ENCODE measurements at regions not wholly inside any gene's neighbourhood (a gene's known extent, or its start where the extent isn't known, plus 50 kb on each side); places are given as distances from the start of the nearest gene placed in this dataset.

DNA sequence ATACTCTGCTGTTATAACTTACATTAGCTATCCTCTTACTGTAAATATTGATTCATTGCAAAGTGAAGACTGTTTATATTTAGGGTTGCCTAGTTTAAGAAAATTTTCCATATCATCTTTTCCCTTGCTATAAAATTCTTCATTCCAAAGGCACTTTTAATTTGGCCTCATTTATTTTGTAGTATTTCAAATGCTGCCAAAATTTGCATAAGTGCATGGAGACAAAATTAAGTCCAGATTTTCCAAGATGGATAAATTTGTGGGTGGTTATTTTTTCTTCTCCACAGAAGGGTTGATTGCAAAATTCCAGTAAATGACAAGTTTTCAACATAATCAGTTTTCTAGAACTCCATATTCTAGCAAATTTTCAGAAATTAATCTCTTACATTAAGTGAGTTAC lies 141.5 kb upstream of the MTAP start:
- no peak for DNase-seq
- no peaks in the 10 kb centered on the region for H3K36me3 ChIP-seq
- no peaks in the 10 kb centered on the region for H3K27me3 ChIP-seq
- peaks cover 0 to 6% (median 0%) of the 10 kb centered on the region in 4 donors for H3K4me1 ChIP-seq
- TF ChIP-seq CTCF (IDR thresholded peaks at IDR 0.05): no peak
- intact Hi-C loops (cut with DNase I; ENCODE audit: low total_unique reads): no loop called here
- no peak overlapping the region for H3K4me3 ChIP-seq
- H3K27ac ChIP-seq: no peak overlapping the region
- H3K9me3 ChIP-seq: no peaks in the 10 kb centered on the region

DNA sequence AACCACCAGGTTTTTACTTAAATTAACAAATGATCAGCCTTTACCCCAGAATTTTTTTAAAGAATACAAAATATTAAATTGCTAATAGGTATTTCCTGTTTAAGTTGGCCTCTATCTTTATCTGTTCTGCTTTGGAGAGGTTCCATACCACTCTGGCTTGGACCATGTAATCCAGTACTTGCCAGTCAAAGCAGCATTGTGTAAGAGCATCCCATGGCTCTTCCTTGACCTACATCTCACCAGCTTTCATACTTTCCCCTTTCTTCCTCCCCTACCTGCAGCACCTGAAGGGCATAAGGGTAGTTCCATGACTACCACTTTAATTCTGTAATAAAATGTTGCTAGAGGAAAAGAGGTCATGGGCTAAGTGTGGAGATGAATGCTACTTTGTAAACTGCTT lies 140.8 kb upstream of the MTAP start:
- intact Hi-C loops (cut with DNase I; ENCODE audit: low total_unique reads): no loop called here
- Histone ChIP-seq H3K27me3 (no peaks in the 10 kb centered on the region), H3K4me3 (no peak overlapping the region), H3K36me3 (no peaks in the 10 kb centered on the region), H3K4me1 (peaks cover 0 to 6% (median 0%) of the 10 kb centered on the region in 4 donors), H3K27ac (no peak overlapping the region), H3K9me3 (no peaks in the 10 kb centered on the region)
- no peak for TF ChIP-seq CTCF (IDR thresholded peaks at IDR 0.05)
- DNase-seq: no peak

DNA sequence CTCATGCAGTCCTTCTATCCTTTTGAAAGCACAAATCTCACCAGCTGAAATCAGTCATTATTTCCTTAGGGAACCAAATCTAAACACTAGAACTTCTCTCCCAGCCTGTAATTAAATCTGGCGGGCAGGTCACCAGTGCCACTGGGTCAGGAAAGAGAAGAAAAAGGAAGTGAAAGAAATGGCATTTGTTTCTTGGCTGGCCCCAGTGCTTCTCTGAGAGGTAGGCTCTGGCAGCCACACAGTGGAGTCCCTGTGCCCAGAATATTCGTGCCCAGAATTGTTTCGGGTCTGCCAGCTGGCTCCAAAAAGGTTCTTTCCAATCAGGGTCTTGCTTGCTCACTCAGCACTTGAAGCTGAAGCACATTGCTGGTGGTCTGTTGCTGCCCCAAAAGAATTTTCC lies 133.9 kb upstream of the MTAP start:
- Histone ChIP-seq H3K4me3 (no peak overlapping the region), H3K36me3 (no peaks in the 10 kb centered on the region), H3K27me3 (no peaks in the 10 kb centered on the region), H3K9me3 (no peaks in the 10 kb centered on the region), H3K27ac (no peak overlapping the region), H3K4me1 (no peaks in the 10 kb centered on the region)
- DNase-seq: no peak
- intact Hi-C loops (cut with DNase I; ENCODE audit: low total_unique reads): no loop called here
- no peak for TF ChIP-seq CTCF (IDR thresholded peaks at IDR 0.05)

DNA sequence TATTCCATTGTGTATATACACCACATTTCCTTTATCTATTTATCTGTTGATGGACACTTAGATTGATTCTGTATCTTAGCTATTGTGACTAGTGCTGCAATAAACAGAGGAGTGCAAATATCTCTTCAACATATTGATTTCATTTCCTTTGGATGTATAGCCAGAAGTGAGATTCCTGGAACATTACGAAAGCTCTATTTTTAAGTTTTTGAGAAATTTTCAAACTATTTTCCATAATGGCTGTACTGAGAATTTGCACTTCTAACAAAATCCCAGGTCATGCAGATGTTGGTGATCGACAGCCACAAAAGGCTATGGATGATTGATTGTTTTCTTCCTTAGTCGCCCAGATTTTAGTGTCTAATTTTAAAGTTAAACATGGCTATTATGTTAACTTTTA lies 132.7 kb upstream of the MTAP start:
- no peak for TF ChIP-seq CTCF (IDR thresholded peaks at IDR 0.05)
- Histone ChIP-seq H3K27ac (no peak overlapping the region), H3K9me3 (no peaks in the 10 kb centered on the region), H3K36me3 (no peaks in the 10 kb centered on the region), H3K27me3 (no peaks in the 10 kb centered on the region), H3K4me3 (no peak overlapping the region), H3K4me1 (no peaks in the 10 kb centered on the region)
- intact Hi-C loops (cut with DNase I; ENCODE audit: low total_unique reads): no loop called here
- no peak for DNase-seq

DNA sequence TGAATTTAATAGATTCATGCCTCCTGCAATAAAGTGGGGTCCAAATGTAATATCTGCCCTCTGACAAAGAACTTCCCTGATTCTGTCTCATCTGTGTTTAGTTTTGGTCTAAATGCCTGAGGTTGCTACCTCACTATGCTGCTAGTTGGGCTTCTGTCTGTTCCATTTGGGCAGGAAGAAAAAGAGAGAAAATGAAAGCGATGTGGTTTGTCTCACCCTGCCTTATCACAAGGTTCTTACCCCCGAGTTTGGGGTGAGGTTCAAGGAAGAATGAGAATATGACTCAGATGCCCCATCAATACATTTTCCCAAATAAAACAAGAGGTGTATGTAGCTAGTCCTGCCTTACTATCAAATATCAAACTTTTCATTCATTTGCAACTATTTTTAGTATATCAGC lies 132.1 kb upstream of the MTAP start:
- Histone ChIP-seq H3K4me3 (no peak overlapping the region), H3K27ac (no peak overlapping the region), H3K4me1 (no peaks in the 10 kb centered on the region), H3K27me3 (no peaks in the 10 kb centered on the region), H3K9me3 (no peaks in the 10 kb centered on the region), H3K36me3 (no peaks in the 10 kb centered on the region)
- intact Hi-C loops (cut with DNase I; ENCODE audit: low total_unique reads): no loop called here
- no peak for TF ChIP-seq CTCF (IDR thresholded peaks at IDR 0.05)
- DNase-seq: no peak

DNA sequence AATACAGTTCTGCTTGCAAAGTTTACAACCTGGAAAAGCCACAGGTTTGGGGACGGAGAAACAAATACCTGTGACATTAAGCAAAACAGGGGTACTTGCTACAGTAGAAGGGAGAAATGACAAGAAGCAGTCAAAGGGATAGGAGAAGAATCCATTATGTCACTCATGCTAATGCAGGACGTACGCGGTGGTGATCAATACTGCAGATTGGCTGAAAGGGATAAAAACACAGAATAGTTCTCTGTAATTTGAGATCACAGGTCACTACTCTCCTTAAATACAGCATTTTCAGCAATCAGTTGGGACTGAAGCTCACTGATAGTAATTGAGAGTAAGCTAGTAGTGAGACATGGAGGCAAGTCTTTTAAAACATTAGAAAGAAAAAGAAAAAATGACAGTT lies 130.3 kb upstream of the MTAP start:
- Histone ChIP-seq H3K9me3 (no peaks in the 10 kb centered on the region), H3K4me1 (no peaks in the 10 kb centered on the region), H3K27ac (no peak overlapping the region), H3K27me3 (no peaks in the 10 kb centered on the region), H3K4me3 (no peak overlapping the region), H3K36me3 (no peaks in the 10 kb centered on the region)
- intact Hi-C loops (cut with DNase I; ENCODE audit: low total_unique reads): no loop called here
- DNase-seq: no peak
- TF ChIP-seq CTCF (IDR thresholded peaks at IDR 0.05): no peak
